ENCODE measurements at regions not wholly inside any gene's neighbourhood (a gene's known extent, or its start where the extent isn't known, plus 50 kb on each side); places are given as distances from the start of the nearest gene placed in this dataset.

DNA sequence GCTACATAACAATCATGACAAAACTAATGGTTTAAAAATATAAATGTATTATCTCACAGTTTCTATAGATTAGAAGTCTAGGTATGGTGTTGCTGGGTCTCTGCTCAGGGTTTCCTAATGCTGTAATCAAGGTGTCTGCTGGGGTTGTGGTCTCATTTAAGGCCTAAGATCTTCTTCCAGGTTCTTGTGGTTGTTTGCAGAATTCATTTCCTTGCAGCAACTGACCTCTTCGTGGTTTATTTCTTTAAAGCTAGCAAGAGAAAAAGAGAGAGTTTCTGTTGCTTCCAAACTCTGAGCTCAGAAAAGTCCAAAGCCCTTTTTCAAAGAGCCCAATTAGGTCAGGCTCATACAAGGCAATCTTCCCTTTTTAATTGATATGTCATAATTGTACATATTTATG, 452.7 kb upstream of the CCDC179 start:
- Histone ChIP-seq H3K4me3 (no peak overlapping the region), H4K20me1 (ENCODE audit: low read depth) (no peaks in the 10 kb centered on the region), H3K4me2 (no peak overlapping the region), H2AFZ (replicated peaks) (no peak overlapping the region), H3K27ac (no peak overlapping the region), H3K36me3 (no peaks in the 10 kb centered on the region), H3F3A (ENCODE audit: low read depth) (no peaks in the 10 kb centered on the region), H3K27me3 (no peaks in the 10 kb centered on the region), H3K9me3 (ENCODE audit: low read depth) (no peaks in the 10 kb centered on the region), H3K9ac (no peak overlapping the region), H3K4me1 (no peaks in the 10 kb centered on the region), H3K79me2 (ENCODE audit: low read depth) (no peaks in the 10 kb centered on the region)
- H3K9me3 Mint-ChIP-seq, result peaks cover 5% of the 10 kb centered on the region
- TF ChIP-seq EZH2phosphoT487 (IDR thresholded peaks at IDR 0.05), result no peak
- TF ChIP-seq, protein P1, sequence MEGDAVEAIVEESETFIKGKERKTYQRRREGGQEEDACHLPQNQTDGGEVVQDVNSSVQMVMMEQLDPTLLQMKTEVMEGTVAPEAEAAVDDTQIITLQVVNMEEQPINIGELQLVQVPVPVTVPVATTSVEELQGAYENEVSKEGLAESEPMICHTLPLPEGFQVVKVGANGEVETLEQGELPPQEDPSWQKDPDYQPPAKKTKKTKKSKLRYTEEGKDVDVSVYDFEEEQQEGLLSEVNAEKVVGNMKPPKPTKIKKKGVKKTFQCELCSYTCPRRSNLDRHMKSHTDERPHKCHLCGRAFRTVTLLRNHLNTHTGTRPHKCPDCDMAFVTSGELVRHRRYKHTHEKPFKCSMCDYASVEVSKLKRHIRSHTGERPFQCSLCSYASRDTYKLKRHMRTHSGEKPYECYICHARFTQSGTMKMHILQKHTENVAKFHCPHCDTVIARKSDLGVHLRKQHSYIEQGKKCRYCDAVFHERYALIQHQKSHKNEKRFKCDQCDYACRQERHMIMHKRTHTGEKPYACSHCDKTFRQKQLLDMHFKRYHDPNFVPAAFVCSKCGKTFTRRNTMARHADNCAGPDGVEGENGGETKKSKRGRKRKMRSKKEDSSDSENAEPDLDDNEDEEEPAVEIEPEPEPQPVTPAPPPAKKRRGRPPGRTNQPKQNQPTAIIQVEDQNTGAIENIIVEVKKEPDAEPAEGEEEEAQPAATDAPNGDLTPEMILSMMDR (IDR thresholded peaks at IDR 0.05), result no peak
- TF ChIP-seq EZH2 (IDR thresholded peaks at IDR 0.05), result no peak
- no peak overlapping the region for H3K27ac Mint-ChIP-seq
- H3K4me1 Mint-ChIP-seq, result peaks cover 14% of the 10 kb centered on the region
- H3K4me3 Mint-ChIP-seq, result no peak overlapping the region
- peaks cover 3% of the 10 kb centered on the region for H3K27me3 Mint-ChIP-seq (ENCODE audit: insufficient read depth, low read depth)
- no peak for DNase-seq (ENCODE audit: low spot score)
- H3K36me3 Mint-ChIP-seq, result no peaks in the 10 kb centered on the region

DNA sequence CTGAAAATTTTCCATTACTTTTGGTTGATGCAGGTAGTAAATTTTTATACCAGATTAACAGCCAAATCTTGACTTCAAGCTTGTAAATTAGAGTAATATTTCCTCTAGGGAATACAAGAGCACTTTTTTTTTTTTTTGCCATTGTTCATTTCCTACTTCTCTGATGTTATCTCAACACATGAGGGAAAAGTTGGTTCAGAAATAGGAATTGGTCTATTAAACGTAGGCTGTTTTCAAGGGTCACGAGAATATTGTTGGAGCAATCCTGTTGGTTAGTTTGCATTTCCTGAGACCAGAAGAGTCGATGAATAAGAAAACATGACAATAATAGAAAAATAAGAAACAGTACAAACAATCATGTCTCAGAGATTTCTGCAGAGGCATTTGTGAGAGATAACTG, 453.9 kb upstream of the CCDC179 start:
- Histone ChIP-seq H3K27me3 (no peaks in the 10 kb centered on the region), H3K79me2 (ENCODE audit: low read depth) (no peaks in the 10 kb centered on the region), H3K27ac (no peak overlapping the region), H3K4me1 (no peaks in the 10 kb centered on the region), H2AFZ (replicated peaks) (no peak overlapping the region), H3K9me3 (ENCODE audit: low read depth) (no peaks in the 10 kb centered on the region), H3F3A (ENCODE audit: low read depth) (no peaks in the 10 kb centered on the region), H4K20me1 (ENCODE audit: low read depth) (no peaks in the 10 kb centered on the region), H3K4me3 (no peak overlapping the region), H3K36me3 (no peaks in the 10 kb centered on the region), H3K9ac (no peak overlapping the region), H3K4me2 (no peak overlapping the region)
- no peak for DNase-seq (ENCODE audit: low spot score)
- peaks cover 14% of the 10 kb centered on the region for H3K4me1 Mint-ChIP-seq
- no peak overlapping the region for H3K4me3 Mint-ChIP-seq
- no peak overlapping the region for H3K27ac Mint-ChIP-seq
- peaks cover 3% of the 10 kb centered on the region for H3K27me3 Mint-ChIP-seq (ENCODE audit: insufficient read depth, low read depth)
- no peak for TF ChIP-seq EZH2 (IDR thresholded peaks at IDR 0.05)
- TF ChIP-seq, protein P1 (IDR thresholded peaks at IDR 0.05), result no peak
- no peak for TF ChIP-seq EZH2phosphoT487 (IDR thresholded peaks at IDR 0.05)
- no peaks in the 10 kb centered on the region for H3K36me3 Mint-ChIP-seq
- peaks cover 5% of the 10 kb centered on the region for H3K9me3 Mint-ChIP-seq

DNA sequence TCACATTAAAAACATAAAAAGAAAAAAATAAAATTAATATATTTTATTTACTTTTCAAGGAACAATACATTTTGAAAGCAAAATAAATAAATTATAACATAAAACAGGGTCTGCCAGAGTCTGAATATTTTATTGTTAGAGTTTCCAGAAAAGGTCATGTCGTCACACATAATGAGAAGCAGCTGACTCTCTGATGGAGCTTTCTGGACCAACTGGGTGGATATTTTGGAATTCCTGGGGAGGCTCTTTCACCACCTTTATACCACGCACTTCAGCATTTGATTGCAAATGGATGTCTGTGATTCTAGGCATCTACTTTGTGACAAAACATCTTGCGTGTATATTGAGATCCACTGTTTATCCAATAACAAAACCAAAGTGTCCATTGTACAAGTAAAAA, 455.0 kb upstream of the CCDC179 start:
- Mint-ChIP-seq H3K9me3 (peaks cover 7% of the 10 kb centered on the region), H3K4me1 (peaks cover 14% of the 10 kb centered on the region), H3K36me3 (no peaks in the 10 kb centered on the region), H3K27me3 (ENCODE audit: insufficient read depth, low read depth) (peaks cover 3% of the 10 kb centered on the region), H3K27ac (no peak overlapping the region), H3K4me3 (no peak overlapping the region)
- H2AFZ ChIP-seq (replicated peaks), result no peak overlapping the region
- TF ChIP-seq, protein P1 (IDR thresholded peaks at IDR 0.05), result no peak
- no peak for TF ChIP-seq EZH2phosphoT487 (IDR thresholded peaks at IDR 0.05)
- TF ChIP-seq EZH2 (IDR thresholded peaks at IDR 0.05), result no peak
- H3K4me3 ChIP-seq, result no peak overlapping the region
- H3K9me3 ChIP-seq (ENCODE audit: low read depth), result no peaks in the 10 kb centered on the region
- H3K4me1 ChIP-seq, result no peaks in the 10 kb centered on the region
- H4K20me1 ChIP-seq (ENCODE audit: low read depth), result no peaks in the 10 kb centered on the region
- DNase-seq (ENCODE audit: low spot score), result no peak
- H3K4me2 ChIP-seq, result no peak overlapping the region
- H3K9ac ChIP-seq, result no peak overlapping the region
- H3K27ac ChIP-seq, result no peak overlapping the region
- H3K79me2 ChIP-seq (ENCODE audit: low read depth), result no peaks in the 10 kb centered on the region
- no peaks in the 10 kb centered on the region for H3F3A ChIP-seq (ENCODE audit: low read depth)
- H3K36me3 ChIP-seq, result no peaks in the 10 kb centered on the region
- no peaks in the 10 kb centered on the region for H3K27me3 ChIP-seq

Measured in neural progenitor cell (in vitro differentiated cells).